ENCODE measurements at regions not wholly inside any gene's neighbourhood (a gene's known extent, or its start where the extent isn't known, plus 50 kb on each side); places are given as distances from the start of the nearest gene placed in this dataset.
A peak's percentile ranks its signal among the peaks of the same experiment; 100 is the strongest.

- peak in 3 of 10 donors; percentile 41 to 84 (median 71) for DNase-seq
- intact Hi-C loops (cut with DNase I): no loop called here
Measured at GRCh38 chr14:87149583-87150354, 843.2 kb downstream of the GALC start.

GRCh38 chr14:87148655-87149054 is 844.3 kb downstream of the GALC start:
- no peak for DNase-seq
- intact Hi-C loops (cut with DNase I): no loop called here

DNA sequence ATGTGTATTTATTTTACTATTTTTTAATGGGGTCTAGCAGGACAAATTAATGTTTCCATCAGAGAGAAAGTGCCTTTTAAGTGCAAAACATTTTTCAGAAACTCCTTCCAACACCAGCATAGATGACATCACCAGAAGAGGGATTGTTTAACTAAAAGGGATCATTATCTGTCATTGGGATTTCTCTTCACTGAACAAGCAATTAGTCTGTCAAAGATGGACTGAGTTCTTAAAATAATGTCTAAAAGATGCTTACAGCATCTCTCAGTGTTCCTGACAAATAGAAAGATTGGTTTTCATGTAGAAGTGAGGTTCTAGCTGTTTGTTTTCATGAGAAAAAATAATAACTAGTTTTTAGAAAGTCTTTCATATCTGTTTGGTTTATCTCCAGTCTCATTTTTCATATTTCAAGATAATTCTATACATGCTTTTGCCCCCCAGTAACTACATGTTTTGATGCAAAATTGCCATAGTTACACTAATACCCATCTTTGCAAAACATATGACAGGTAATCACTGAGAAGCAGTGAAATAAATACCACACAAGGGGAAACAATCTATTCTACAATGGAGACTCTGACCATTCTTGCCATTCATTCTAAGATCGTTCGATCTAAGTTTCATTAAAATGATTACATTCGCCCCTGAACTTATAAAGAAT is 850.3 kb downstream of the GALC start:
- DNase-seq: no peak
- intact Hi-C loops (cut with DNase I): no loop called here

- intact Hi-C loops (cut with DNase I): no loop called here
- no peak for DNase-seq
Measured at GRCh38 chr14:87141801-87142200, 851.2 kb downstream of the GALC start.

- DNase-seq: no peak
- intact Hi-C loops (cut with DNase I): no loop called here
Measured at GRCh38 chr14:87139299-87139698, 853.7 kb downstream of the GALC start.

GRCh38 chr14:87133073-87133801 is 859.7 kb downstream of the GALC start:
- intact Hi-C loops (cut with DNase I): no loop called here
- peak in 2 of 10 donors; percentile 57 to 63 for DNase-seq

GRCh38 chr14:87131879-87132278 is 861.1 kb downstream of the GALC start:
- DNase-seq: peak in 2 of 10 donors; percentile 13 to 66
- intact Hi-C loops (cut with DNase I): no loop called here

- no peak for DNase-seq
- intact Hi-C loops (cut with DNase I): no loop called here
Measured at GRCh38 chr14:87122166-87122565, 870.8 kb downstream of the GALC start.

DNA sequence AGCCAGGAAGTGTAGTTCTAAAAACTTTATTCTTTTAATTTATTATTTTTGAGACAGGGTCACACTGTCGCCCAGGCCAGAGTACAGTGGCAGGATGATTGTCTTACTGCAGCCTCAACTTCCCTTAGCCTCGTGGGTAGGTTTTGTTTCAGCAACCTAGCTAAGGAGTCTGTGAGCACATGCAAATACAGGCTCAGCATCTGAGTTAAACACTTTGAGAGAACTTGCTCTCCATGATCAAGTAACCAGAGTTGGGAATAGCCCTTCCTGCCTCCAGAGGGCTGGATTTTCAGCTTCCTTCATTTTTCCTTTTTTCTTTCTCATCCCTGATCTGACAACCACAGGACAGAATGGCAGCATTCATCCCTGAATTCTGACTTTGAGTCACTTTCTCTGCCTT is 871.3 kb downstream of the GALC start:
- intact Hi-C loops (cut with DNase I): no loop called here
- DNase-seq: no peak

DNA sequence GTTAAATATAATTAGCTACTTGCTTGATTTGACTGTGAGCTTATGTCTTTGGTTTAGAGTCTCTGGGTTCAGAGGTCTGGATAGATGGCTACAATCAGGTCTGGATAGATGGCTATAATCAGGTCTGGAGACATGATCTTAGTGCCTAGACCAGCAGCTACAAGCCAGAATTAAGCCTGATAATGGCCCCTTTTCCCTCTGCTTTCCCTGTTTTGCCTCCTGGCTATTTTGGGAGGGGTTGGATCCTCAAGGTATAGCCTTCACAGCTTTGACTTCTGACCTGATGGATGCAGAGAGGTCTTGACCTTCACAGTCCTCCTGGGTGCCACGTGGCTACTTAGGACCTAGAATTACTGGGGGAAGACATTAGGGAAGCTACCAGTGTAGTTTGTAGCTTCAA is 877.7 kb downstream of the GALC start:
- no peak for DNase-seq
- intact Hi-C loops (cut with DNase I): no loop called here

DNA sequence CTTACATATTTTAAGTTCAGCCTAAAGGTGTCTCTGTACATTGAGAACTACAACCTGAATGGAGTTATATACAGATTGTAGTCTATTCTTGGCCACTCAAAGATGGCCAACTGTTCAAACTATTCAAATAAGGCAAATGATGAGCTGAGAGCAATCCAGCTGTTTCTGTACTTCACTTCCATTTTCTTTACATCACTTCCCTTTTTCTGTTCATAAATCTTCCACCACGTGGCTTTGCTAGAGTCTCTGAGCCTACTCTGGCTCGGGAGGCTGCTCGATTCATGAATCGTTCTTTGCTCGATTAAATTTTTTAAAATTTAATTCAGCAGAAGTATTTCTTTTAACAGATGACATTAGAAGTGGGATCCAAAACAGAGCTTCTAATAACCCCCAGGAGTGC is 879.7 kb downstream of the GALC start:
- no peak for DNase-seq
- intact Hi-C loops (cut with DNase I): no loop called here

- DNase-seq: peak in 6 of 10 donors; percentile 32 to 87 (median 52)
- intact Hi-C loops (cut with DNase I): no loop called here
Measured at GRCh38 chr14:87111741-87112140, 881.2 kb downstream of the GALC start.

GRCh38 chr14:87111126-87111525 is 881.9 kb downstream of the GALC start:
- intact Hi-C loops (cut with DNase I): no loop called here
- no peak for DNase-seq

DNA sequence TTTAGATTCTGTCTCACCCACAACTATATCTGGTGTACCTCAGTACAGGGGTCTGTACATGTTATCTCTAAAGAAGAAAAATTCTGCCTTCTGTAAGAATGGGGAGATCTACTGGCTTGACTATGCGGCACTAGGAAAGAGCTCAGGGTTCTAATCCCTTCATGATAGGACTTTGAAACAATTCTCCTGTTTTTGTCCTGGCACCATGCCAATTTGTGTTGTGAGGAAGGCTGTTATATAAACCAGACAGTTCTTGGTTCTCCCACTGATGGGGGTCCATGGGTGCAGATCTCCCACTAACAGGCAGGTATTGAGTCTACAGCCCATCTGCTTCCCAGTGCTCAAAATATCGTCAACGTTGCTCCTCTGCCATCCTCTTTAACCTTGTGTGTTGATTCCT is 883.7 kb downstream of the GALC start:
- DNase-seq: no peak
- intact Hi-C loops (cut with DNase I): no loop called here

- peak in 5 of 10 donors; percentile 12 to 87 (median 30) for DNase-seq
- intact Hi-C loops (cut with DNase I): no loop called here
Measured at GRCh38 chr14:87108726-87109125, 884.3 kb downstream of the GALC start.

DNA sequence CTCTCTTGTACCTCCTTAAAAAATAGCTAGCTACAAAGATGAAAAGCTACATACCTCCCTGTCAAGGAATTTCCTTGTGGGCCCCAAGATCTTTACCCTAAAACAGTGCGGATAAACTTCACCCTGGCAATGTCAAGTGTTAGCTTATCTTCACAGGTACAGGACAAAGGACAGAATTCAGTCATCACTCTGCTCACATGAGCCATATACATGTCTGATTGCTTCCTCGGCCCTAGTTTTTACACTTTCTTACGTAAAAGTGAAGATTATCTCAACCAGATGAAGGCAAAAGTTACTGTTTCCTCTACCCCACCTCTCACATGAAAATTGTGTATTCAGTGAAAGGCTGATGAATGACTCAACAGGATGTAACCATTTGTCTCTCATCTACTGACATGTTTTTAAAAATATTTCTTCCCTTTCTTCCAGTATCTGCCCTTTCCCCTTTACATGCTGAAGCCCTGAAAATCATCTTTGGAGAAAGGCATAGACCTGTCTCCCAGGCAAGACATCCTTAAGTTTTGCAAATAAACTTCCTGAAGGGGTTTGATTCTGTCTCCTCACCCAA is 890.1 kb downstream of the GALC start:
- no peak for DNase-seq
- intact Hi-C loops (cut with DNase I): no loop called here

GRCh38 chr14:87097015-87097414 is 896.0 kb downstream of the GALC start:
- intact Hi-C loops (cut with DNase I): no loop called here
- DNase-seq: no peak

GRCh38 chr14:87094913-87095312 is 898.1 kb downstream of the GALC start:
- no peak for DNase-seq
- intact Hi-C loops (cut with DNase I): no loop called here

- intact Hi-C loops (cut with DNase I): no loop called here
- no peak for DNase-seq
Measured at GRCh38 chr14:87088588-87088987, 904.4 kb downstream of the GALC start.

GRCh38 chr14:87087881-87088280 is 905.1 kb downstream of the GALC start:
- DNase-seq: no peak
- intact Hi-C loops (cut with DNase I): no loop called here

- no peak for DNase-seq
- intact Hi-C loops (cut with DNase I): no loop called here
Measured at GRCh38 chr14:87084908-87085307, 908.1 kb downstream of the GALC start.

Measured in posterior cingulate gyrus (tissue), 11 donors.